Left ventricle myocardium inferior (tissue), 1 donor: ENCODE measurements at regions not wholly inside any gene's neighbourhood (a gene's known extent, or its start where the extent isn't known, plus 50 kb on each side); places are given as distances from the start of the nearest gene placed in this dataset.
A peak's percentile ranks its signal among the peaks of the same experiment; 100 is the strongest.
"Not testable (repeated sequence)": the region's sequence is repeated elsewhere in the genome, so short reads cannot be mapped to it uniquely, and the experiment has no call there.

ENCODE experiments used
- DNase-seq: peaks from one replicate; pipeline ENCODE4 v3.0.0-alpha.2; 2020
- H3K27ac ChIP-seq: fragments of 200-600 bp; replicated peaks from 2 replicates; pipeline ENCODE4 v1.8.0; 2021
- H3K27me3 ChIP-seq: fragments of 200-600 bp; 2 replicates; pipeline ENCODE4 v1.8.0; 2021; ENCODE audit warnings: low read depth
- H3K36me3 ChIP-seq: fragments of 200-600 bp; 2 replicates; pipeline ENCODE4 v1.8.0; 2021
- H3K4me1 ChIP-seq: fragments of 200-600 bp; 2 replicates; pipeline ENCODE4 v1.8.0; 2021
- H3K4me3 ChIP-seq: fragments of 200-600 bp; 2 replicates; pipeline ENCODE4 v1.8.0; 2021; ENCODE audit warnings: mild to moderate bottlenecking, moderate library complexity
- H3K9me3 ChIP-seq: fragments of 200-600 bp; replicated peaks from 2 replicates; pipeline ENCODE4 v1.8.0; 2021
- CTCF ChIP-seq: fragments of 200-600 bp; IDR thresholded peaks from 2 replicates; pipeline ENCODE4 v1.8.0; 2021; ENCODE audit warnings: antibody characterized with exemption, mild to moderate bottlenecking, borderline replicate concordance
- intact Hi-C: fragments of 100-400 bp; cut with micrococcal nuclease; formaldehyde crosslinking; loops from one replicate; pipeline ENCODE4 v1.11.0; 2022
- donor health status: DM: no; HTN: yes; CAD: no; lungs with severe emphysema.

GRCh38 chr1:229015806-229016205, 255.1 kb upstream of the RAB4A start:
- Histone ChIP-seq H3K9me3 (peaks cover 6% of the 10 kb centered on the region), H3K4me1 (no peaks in the 10 kb centered on the region), H3K4me3 (no peak overlapping the region), H3K36me3 (no peaks in the 10 kb centered on the region), H3K27me3 (peaks cover 17% of the 10 kb centered on the region), H3K27ac (no peak overlapping the region)
- no peak for DNase-seq
- no peak for TF ChIP-seq CTCF
- intact Hi-C loops = no loop called here

- Histone ChIP-seq H3K27ac (no peak overlapping the region), H3K4me1 (no peaks in the 10 kb centered on the region), H3K36me3 (no peaks in the 10 kb centered on the region), H3K9me3 (peaks cover 6% of the 10 kb centered on the region), H3K4me3 (no peak overlapping the region), H3K27me3 (peaks cover 17% of the 10 kb centered on the region)
- DNase-seq = no peak
- TF ChIP-seq CTCF = no peak
- intact Hi-C loops = no loop called here
These were observed 253.8 kb upstream of the RAB4A start for GRCh38 chr1:229017091-229017490.

GRCh38 chr1:229018674-229019295, 252.1 kb upstream of the RAB4A start:
- TF ChIP-seq CTCF = no peak
- intact Hi-C loops = no loop called here
- Histone ChIP-seq H3K27me3 (peaks cover 13% of the 10 kb centered on the region), H3K9me3 (peaks cover 6% of the 10 kb centered on the region), H3K4me1 (peaks cover 5% of the 10 kb centered on the region), H3K36me3 (no peaks in the 10 kb centered on the region), H3K4me3 (no peak overlapping the region), H3K27ac (no peak overlapping the region)
- no peak for DNase-seq

GRCh38 chr1:229019663-229020271, 251.1 kb upstream of the RAB4A start:
- TF ChIP-seq CTCF = no peak
- no peak overlapping the region for H3K27ac ChIP-seq
- peaks cover 6% of the 10 kb centered on the region for H3K9me3 ChIP-seq
- peaks cover 13% of the 10 kb centered on the region for H3K27me3 ChIP-seq
- no peak overlapping the region for H3K4me3 ChIP-seq
- no peak for DNase-seq
- H3K4me1 ChIP-seq = peaks cover 13% of the 10 kb centered on the region
- intact Hi-C loops = no loop called here
- H3K36me3 ChIP-seq = no peaks in the 10 kb centered on the region

GRCh38 chr1:229021034-229021433, 249.9 kb upstream of the RAB4A start:
- H3K4me1 ChIP-seq = peaks cover 16% of the 10 kb centered on the region
- H3K27ac ChIP-seq, DNase-seq, H3K4me3 ChIP-seq, H3K27me3 ChIP-seq, intact Hi-C loops, H3K36me3 ChIP-seq, H3K9me3 ChIP-seq: not testable (repeated sequence)

- H3K4me1 ChIP-seq = peaks cover 20% of the 10 kb centered on the region
- no peak overlapping the region for H3K27ac ChIP-seq
- DNase-seq = peak; percentile 40
- H3K9me3 ChIP-seq = peaks cover 6% of the 10 kb centered on the region
- TF ChIP-seq CTCF = no peak
- no peaks in the 10 kb centered on the region for H3K36me3 ChIP-seq
- no peak overlapping the region for H3K4me3 ChIP-seq
- peaks cover 7% of the 10 kb centered on the region for H3K27me3 ChIP-seq
- intact Hi-C loops = no loop called here
These were observed 248.1 kb upstream of the RAB4A start for GRCh38 chr1:229022595-229023333.
